GM23338 (cell line): ENCODE measurements at regions not wholly inside any gene's neighbourhood (a gene's known extent, or its start where the extent isn't known, plus 50 kb on each side); places are given as distances from the start of the nearest gene placed in this dataset.

ENCODE experiments used
- ATAC-seq: fragments of 200-7000 bp; cut with Tn5 transposase; 3 replicates; pipeline ENCODE4 v1.9.1; 2020
- DNase-seq: peaks from one replicate; pipeline ENCODE4 v3.0.0-alpha.2; 2015; ENCODE audit warnings: low spot score
- H2AFZ ChIP-seq: fragments of 200-600 bp; sonication (generic); 2 replicates; pipeline ENCODE4 v1.8.0; 2016; ENCODE audit warnings: antibody characterized with exemption, mild to moderate bottlenecking, moderate library complexity
- H3F3A ChIP-seq: fragments of 200-600 bp; sonication (generic); replicated peaks from 2 replicates; pipeline ENCODE4 v1.8.0; 2017; ENCODE audit warnings: antibody characterized with exemption, mixed run types, low read depth
- H3K27ac ChIP-seq: fragments of 200-600 bp; sonication (generic); 2 replicates; pipeline ENCODE4 v1.6.1; 2016; ENCODE audit warnings: low read depth
- H3K27me3 ChIP-seq: fragments of 200-600 bp; sonication (generic); 2 replicates; pipeline ENCODE4 v1.8.0; 2016; ENCODE audit warnings: mild to moderate bottlenecking, mixed run types, moderate library complexity; ENCODE audit not compliant: insufficient read depth
- H3K36me3 ChIP-seq: fragments of 200-600 bp; sonication (generic); 2 replicates; pipeline ENCODE4 v1.8.0; 2016; ENCODE audit warnings: mild to moderate bottlenecking; ENCODE audit not compliant: insufficient read depth
- H3K4me1 ChIP-seq: fragments of 200-600 bp; sonication (generic); 2 replicates; pipeline ENCODE4 v1.8.0; 2016; ENCODE audit warnings: mild to moderate bottlenecking, moderate library complexity; ENCODE audit not compliant: insufficient read depth
- H3K4me2 ChIP-seq: fragments of 200-600 bp; sonication (generic); 2 replicates; pipeline ENCODE4 v1.7.1; 2017; ENCODE audit warnings: mixed run types
- H3K4me3 ChIP-seq: fragments of 200-600 bp; sonication (generic); 2 replicates; pipeline ENCODE4 v1.6.1; 2016; ENCODE audit warnings: mixed run types
- H3K79me2 ChIP-seq: fragments of 200-600 bp; sonication (generic); replicated peaks from 2 replicates; pipeline ENCODE4 v1.8.0; 2017; ENCODE audit warnings: mild to moderate bottlenecking; ENCODE audit not compliant: insufficient read depth
- H3K9me2 ChIP-seq: fragments of 200-600 bp; sonication (generic); 2 replicates; pipeline ENCODE4 v1.8.0; 2017; ENCODE audit not compliant: insufficient read depth
- H4K20me1 ChIP-seq: fragments of 200-600 bp; sonication (generic); replicated peaks from 2 replicates; pipeline ENCODE4 v1.8.0; 2017; ENCODE audit warnings: mild to moderate bottlenecking; ENCODE audit not compliant: insufficient read depth
- H3K27ac Mint-ChIP-seq: 2 replicates; pipeline ENCODE4 v1.8.0; 2020; ENCODE audit warnings: inconsistent platforms, mild to moderate bottlenecking, moderate library complexity, mixed read lengths
- H3K27me3 Mint-ChIP-seq: 3 replicates; pipeline ENCODE4 v1.8.0; 2022; ENCODE audit warnings: low read depth, mild to moderate bottlenecking, moderate library complexity, mixed read lengths, inconsistent platforms; ENCODE audit not compliant: insufficient read depth, poor library complexity
- H3K36me3 Mint-ChIP-seq: 3 replicates; pipeline ENCODE4 v1.8.0; 2021; ENCODE audit warnings: low read depth, mild to moderate bottlenecking, inconsistent platforms, moderate library complexity, mixed read lengths
- H3K4me1 Mint-ChIP-seq: 3 replicates; pipeline ENCODE4 v1.8.0; 2020; ENCODE audit warnings: mild to moderate bottlenecking, inconsistent platforms, mixed read lengths
- H3K4me3 Mint-ChIP-seq: 3 replicates; pipeline ENCODE4 v1.8.0; 2021; ENCODE audit warnings: moderate library complexity, mild to moderate bottlenecking, inconsistent platforms, mixed read lengths
- H3K9me3 Mint-ChIP-seq: 3 replicates; pipeline ENCODE4 v1.8.0; 2020; ENCODE audit warnings: moderate library complexity, mild to moderate bottlenecking, inconsistent platforms, mixed read lengths
- CREB1 ChIP-seq: fragments of 250-450 bp; sonication (Bioruptor Pico); IDR thresholded peaks from 2 replicates; pipeline ENCODE4 v1.5.0; 2020; ENCODE audit warnings: low read depth, mild to moderate bottlenecking, moderate library complexity
- CTCF ChIP-seq, 2 experiments: fragments of 200-600 bp in 1 of 2; sonication (generic) in 1 of 2; conservative IDR thresholded peaks; 2 replicates each; pipeline versions ENCODE4 v1.5.1 to v1.6.1; 2016 to 2017; ENCODE audit warnings: antibody characterized with exemption in 2 of 2, low read depth in 2 of 2, mild to moderate bottlenecking in 2 of 2, moderate library complexity in 1 of 2
- ETS1 ChIP-seq: IDR thresholded peaks from 2 replicates; pipeline ENCODE4 v1.6.1; 2016; ENCODE audit warnings: antibody characterized with exemption
- EZH2 ChIP-seq: fragments of 200-600 bp; sonication (generic); IDR thresholded peaks from one replicate; pipeline ENCODE4 v1.8.0; 2017; ENCODE audit warnings: antibody characterized with exemption, mild to moderate bottlenecking, low read depth; ENCODE audit not compliant: unreplicated experiment
- EZH2phosphoT487 ChIP-seq: fragments of 200-600 bp; sonication (generic); IDR thresholded peaks from one replicate; pipeline ENCODE4 v1.8.1; 2018; ENCODE audit warnings: antibody characterized with exemption; ENCODE audit not compliant: unreplicated experiment
- JUNB ChIP-seq: IDR thresholded peaks from one replicate; pipeline ENCODE4 v1.6.1; 2016; ENCODE audit warnings: antibody characterized with exemption; ENCODE audit not compliant: unreplicated experiment
- NANOG ChIP-seq: IDR thresholded peaks from 2 replicates; pipeline ENCODE4 v1.6.1; 2016; ENCODE audit warnings: antibody characterized with exemption, borderline replicate concordance
- POLR2AphosphoS5 ChIP-seq: IDR thresholded peaks from 2 replicates; pipeline ENCODE4 v1.6.1; 2016; ENCODE audit warnings: antibody characterized with exemption, low read depth
- REST ChIP-seq: IDR thresholded peaks from one replicate; pipeline ENCODE4 v1.6.1; 2018; ENCODE audit warnings: antibody characterized with exemption; ENCODE audit not compliant: unreplicated experiment
- STAT1 ChIP-seq: IDR thresholded peaks from one replicate; pipeline ENCODE4 v1.6.1; 2016; ENCODE audit warnings: antibody characterized with exemption; ENCODE audit not compliant: unreplicated experiment
- ZNF114 ChIP-seq: fragments of 250-450 bp; sonication (Bioruptor Pico); IDR thresholded peaks from 2 replicates; pipeline ENCODE4 v1.5.0; 2020; ENCODE audit warnings: mild to moderate bottlenecking, moderate library complexity
- ZNF331 ChIP-seq: fragments of 250-450 bp; sonication (Bioruptor Pico); IDR thresholded peaks from 2 replicates; pipeline ENCODE4 v1.5.0; 2020; ENCODE audit warnings: low read depth, mild to moderate bottlenecking, moderate library complexity
- ZNF462 ChIP-seq: fragments of 250-450 bp; sonication (Bioruptor Pico); IDR thresholded peaks from 2 replicates; pipeline ENCODE4 v1.5.0; 2020; ENCODE audit warnings: mild to moderate bottlenecking, moderate library complexity

GRCh38 chr11:42620796-42621195, 691.0 kb upstream of the API5 start:
- no peaks in the 10 kb centered on the region for H4K20me1 ChIP-seq
- no peak overlapping the region for H3K27ac Mint-ChIP-seq
- H3K36me3 ChIP-seq: no peaks in the 10 kb centered on the region
- peaks cover 86% of the 10 kb centered on the region for H3K9me3 Mint-ChIP-seq
- no peak overlapping the region for H3K27ac ChIP-seq
- TF ChIP-seq ETS1: no peak
- no peak for TF ChIP-seq NANOG
- TF ChIP-seq EZH2: no peak
- TF ChIP-seq CTCF (conservative IDR thresholded peaks at IDR 0.05; ENCODE audit: low read depth in 2 of 2): no peak
- no peak for TF ChIP-seq STAT1
- TF ChIP-seq CREB1 (CRISPR knock-in tag): no peak
- no peak for TF ChIP-seq REST
- TF ChIP-seq JUNB: no peak
- TF ChIP-seq ZNF331 (CRISPR knock-in tag): no peak
- TF ChIP-seq ZNF114 (CRISPR knock-in tag): no peak
- no peak for TF ChIP-seq ZNF462 (CRISPR knock-in tag)
- TF ChIP-seq EZH2phosphoT487: no peak
- no peak for TF ChIP-seq POLR2AphosphoS5
- no peak overlapping the region for H3K4me3 ChIP-seq
- H3K79me2 ChIP-seq: no peaks in the 10 kb centered on the region
- H3K36me3 Mint-ChIP-seq: peaks cover 11% of the 10 kb centered on the region
- no peaks in the 10 kb centered on the region for H3K27me3 ChIP-seq
- H3K9me2 ChIP-seq: 0 out of 2 replicates have a peak, but pooled peaks cover 7% of the 10 kb centered on the region
- DNase-seq (no peak), ATAC-seq (no peak)
- H3K4me1 Mint-ChIP-seq: no peaks in the 10 kb centered on the region
- H3K4me2 ChIP-seq: no peak overlapping the region
- H3K27me3 Mint-ChIP-seq: no peaks in the 10 kb centered on the region
- no peak overlapping the region for H2AFZ ChIP-seq
- H3K4me1 ChIP-seq: no peaks in the 10 kb centered on the region
- no peaks in the 10 kb centered on the region for H3F3A ChIP-seq
- H3K4me3 Mint-ChIP-seq: no peak overlapping the region
